ENCODE measurements at regions not wholly inside any gene's neighbourhood (a gene's known extent, or its start where the extent isn't known, plus 50 kb on each side); places are given as distances from the start of the nearest gene placed in this dataset.

GRCh38 chr2:106572541-106573450 lies 85.6 kb downstream of the CD8B2 start:
- Mint-ChIP-seq H3K9me3 (no peaks in the 10 kb centered on the region), H3K27ac (no peak overlapping the region), H3K27me3 (ENCODE audit: low read depth) (peaks cover 3% of the 10 kb centered on the region), H3K4me3 (no peak overlapping the region), H3K36me3 (ENCODE audit: low read depth) (no peaks in the 10 kb centered on the region), H3K4me1 (ENCODE audit: low read depth) (no peaks in the 10 kb centered on the region)
- no peak for DNase-seq (ENCODE audit: low spot score)

- Mint-ChIP-seq H3K27me3 (ENCODE audit: low read depth) (peaks cover 12% of the 10 kb centered on the region), H3K4me1 (ENCODE audit: low read depth) (no peaks in the 10 kb centered on the region), H3K36me3 (ENCODE audit: low read depth) (no peaks in the 10 kb centered on the region), H3K27ac (no peak overlapping the region), H3K9me3 (no peaks in the 10 kb centered on the region), H3K4me3 (no peak overlapping the region)
- DNase-seq (ENCODE audit: low spot score): no peak
These were observed 86.6 kb downstream of the CD8B2 start for GRCh38 chr2:106573773-106574172.

DNA sequence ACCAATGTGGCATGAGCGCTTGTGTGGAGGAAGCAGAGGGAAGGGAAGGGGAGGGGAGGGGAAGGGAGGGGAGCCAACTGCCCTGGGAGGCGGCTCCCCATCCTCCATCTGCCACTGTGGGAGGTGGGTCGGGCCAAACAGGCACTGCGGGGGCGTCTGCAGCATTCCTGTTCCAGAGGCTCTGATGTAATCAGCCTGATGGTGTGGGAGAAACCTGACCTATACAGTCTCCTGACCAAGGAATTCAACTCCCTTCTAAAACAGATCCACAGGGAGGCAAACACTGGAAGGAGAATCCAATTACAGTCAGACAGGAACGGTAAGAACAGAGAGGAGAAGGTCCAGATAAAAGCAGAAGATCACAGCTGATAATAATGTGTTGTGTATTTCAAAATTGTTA lies 88.8 kb downstream of the CD8B2 start:
- H3K9me3 Mint-ChIP-seq: no peaks in the 10 kb centered on the region
- no peaks in the 10 kb centered on the region for H3K4me1 Mint-ChIP-seq (ENCODE audit: low read depth)
- DNase-seq (ENCODE audit: low spot score): no peak
- H3K4me3 Mint-ChIP-seq: no peak overlapping the region
- H3K36me3 Mint-ChIP-seq (ENCODE audit: low read depth): no peaks in the 10 kb centered on the region
- H3K27ac Mint-ChIP-seq: no peak overlapping the region
- peaks cover 23% of the 10 kb centered on the region for H3K27me3 Mint-ChIP-seq (ENCODE audit: low read depth)

- H3K4me3 Mint-ChIP-seq: no peak overlapping the region
- peaks cover 5% of the 10 kb centered on the region for H3K4me1 Mint-ChIP-seq (ENCODE audit: low read depth)
- no peaks in the 10 kb centered on the region for H3K36me3 Mint-ChIP-seq (ENCODE audit: low read depth)
- no peak overlapping the region for H3K27ac Mint-ChIP-seq
- peaks cover 33% of the 10 kb centered on the region for H3K27me3 Mint-ChIP-seq (ENCODE audit: low read depth)
- H3K9me3 Mint-ChIP-seq: no peaks in the 10 kb centered on the region
- no peak for DNase-seq (ENCODE audit: low spot score)
These were observed 90.1 kb downstream of the CD8B2 start for GRCh38 chr2:106577255-106577651.

DNA sequence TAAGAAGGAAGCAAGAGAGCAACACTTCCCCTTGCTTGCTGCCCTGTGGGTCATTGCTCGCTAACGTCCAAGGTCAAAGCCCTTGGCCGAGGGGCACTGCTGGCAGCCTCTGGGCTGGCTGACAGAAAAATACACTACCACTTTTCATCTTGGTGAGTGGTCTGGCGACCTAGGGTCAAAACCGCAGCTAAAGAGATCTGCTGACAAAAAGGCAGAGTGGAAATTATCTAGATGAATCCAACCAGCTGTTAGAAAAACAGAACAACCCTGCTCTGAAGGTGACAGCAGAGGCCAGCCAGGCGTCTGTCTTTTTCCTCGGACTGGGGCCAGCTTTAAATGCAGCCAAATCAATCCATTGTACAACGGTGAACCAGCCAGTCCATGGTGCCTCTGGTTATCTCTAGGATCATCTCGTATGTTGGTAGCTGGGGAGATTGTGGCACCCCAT lies 92.6 kb downstream of the CD8B2 start:
- no peaks in the 10 kb centered on the region for H3K9me3 Mint-ChIP-seq
- peaks cover 37% of the 10 kb centered on the region for H3K27me3 Mint-ChIP-seq (ENCODE audit: low read depth)
- peaks cover 7% of the 10 kb centered on the region for H3K4me1 Mint-ChIP-seq (ENCODE audit: low read depth)
- H3K36me3 Mint-ChIP-seq (ENCODE audit: low read depth): no peaks in the 10 kb centered on the region
- H3K27ac Mint-ChIP-seq: no peak overlapping the region
- DNase-seq (ENCODE audit: low spot score): no peak
- no peak overlapping the region for H3K4me3 Mint-ChIP-seq

DNA sequence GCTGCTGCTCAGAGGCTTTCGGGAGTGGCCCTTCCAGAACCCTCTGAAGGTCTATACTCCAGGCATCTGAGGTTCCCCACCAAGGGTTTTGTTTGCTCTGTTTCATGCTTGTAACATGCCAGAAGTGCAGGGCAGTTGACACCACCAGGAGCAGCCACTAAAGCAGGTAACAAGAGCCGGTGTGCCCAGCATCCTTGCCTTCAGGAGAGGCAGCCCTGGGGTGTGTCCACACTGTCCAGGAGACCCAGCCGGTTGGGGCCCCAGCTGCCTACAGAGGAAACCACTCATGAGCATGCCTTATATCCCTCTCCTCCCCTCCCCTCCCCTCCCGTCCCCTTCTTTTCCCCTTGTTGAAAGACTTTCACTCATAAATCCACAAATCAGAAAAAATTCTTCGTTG lies 93.1 kb downstream of the CD8B2 start:
- Mint-ChIP-seq H3K27me3 (ENCODE audit: low read depth) (peaks cover 37% of the 10 kb centered on the region), H3K27ac (no peak overlapping the region), H3K4me1 (ENCODE audit: low read depth) (peaks cover 7% of the 10 kb centered on the region), H3K36me3 (ENCODE audit: low read depth) (no peaks in the 10 kb centered on the region), H3K9me3 (no peaks in the 10 kb centered on the region), H3K4me3 (no peak overlapping the region)
- no peak for DNase-seq (ENCODE audit: low spot score)

- no peak for DNase-seq (ENCODE audit: low spot score)
- Mint-ChIP-seq H3K27me3 (ENCODE audit: low read depth) (peaks cover 36% of the 10 kb centered on the region), H3K9me3 (no peaks in the 10 kb centered on the region), H3K4me3 (peak overlapping the region; percentile 89), H3K4me1 (ENCODE audit: low read depth) (peaks cover 7% of the 10 kb centered on the region), H3K27ac (no peak overlapping the region), H3K36me3 (ENCODE audit: low read depth) (no peaks in the 10 kb centered on the region)
These were observed 94.2 kb downstream of the CD8B2 start for GRCh38 chr2:106581328-106581727.

GRCh38 chr2:106581755-106582147 lies 94.6 kb downstream of the CD8B2 start:
- H3K36me3 Mint-ChIP-seq (ENCODE audit: low read depth): no peaks in the 10 kb centered on the region
- H3K27me3 Mint-ChIP-seq (ENCODE audit: low read depth): peaks cover 34% of the 10 kb centered on the region
- DNase-seq (ENCODE audit: low spot score): no peak
- H3K9me3 Mint-ChIP-seq: no peaks in the 10 kb centered on the region
- H3K27ac Mint-ChIP-seq: no peak overlapping the region
- peak overlapping the region; percentile 89 for H3K4me3 Mint-ChIP-seq
- peaks cover 7% of the 10 kb centered on the region for H3K4me1 Mint-ChIP-seq (ENCODE audit: low read depth)

GRCh38 chr2:106582148-106583143 lies 95.3 kb downstream of the CD8B2 start:
- Mint-ChIP-seq H3K36me3 (ENCODE audit: low read depth) (no peaks in the 10 kb centered on the region), H3K27ac (no peak overlapping the region), H3K4me3 (peak overlapping the region; percentile 89), H3K9me3 (no peaks in the 10 kb centered on the region), H3K27me3 (ENCODE audit: low read depth) (peaks cover 38% of the 10 kb centered on the region), H3K4me1 (ENCODE audit: low read depth) (peaks cover 10% of the 10 kb centered on the region)
- peak; percentile 32 for DNase-seq (ENCODE audit: low spot score)

DNA sequence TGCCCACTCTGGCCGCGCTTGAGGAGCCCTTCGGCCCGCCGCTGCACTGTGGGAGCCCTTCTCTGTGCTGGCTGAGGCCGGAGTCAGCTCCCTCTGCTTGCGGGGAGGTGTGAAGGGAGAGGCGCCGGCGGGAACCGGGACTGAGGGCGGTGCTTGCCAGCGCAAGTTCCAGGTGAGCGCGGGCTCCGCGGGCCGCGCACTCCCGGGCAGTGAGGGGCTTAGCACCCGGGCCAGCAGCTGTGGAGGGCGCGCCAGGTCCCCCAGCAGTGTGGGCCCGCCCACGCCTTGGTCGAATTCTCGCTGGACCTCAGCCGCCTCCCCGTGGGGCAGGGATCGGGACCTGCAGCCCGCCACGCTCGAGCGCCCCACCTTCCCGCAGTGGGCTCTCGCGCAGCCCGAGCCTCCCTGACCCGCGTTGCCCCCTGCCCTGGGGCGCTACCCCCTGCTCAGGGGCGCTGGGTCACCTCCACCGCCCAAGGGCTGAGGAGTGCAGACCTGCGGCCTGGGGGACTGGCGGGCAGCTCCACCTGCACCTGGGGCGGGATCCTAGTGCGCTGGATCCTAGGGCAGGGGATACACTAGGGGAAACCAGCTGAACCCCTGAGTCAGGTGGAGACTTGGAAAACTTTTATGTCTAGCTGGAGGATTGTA lies 97.3 kb downstream of the CD8B2 start:
- Mint-ChIP-seq H3K27me3 (ENCODE audit: low read depth) (peaks cover 25% of the 10 kb centered on the region), H3K27ac (no peak overlapping the region), H3K36me3 (ENCODE audit: low read depth) (no peaks in the 10 kb centered on the region), H3K4me3 (no peak overlapping the region), H3K9me3 (no peaks in the 10 kb centered on the region), H3K4me1 (ENCODE audit: low read depth) (peaks cover 10% of the 10 kb centered on the region)
- no peak for DNase-seq (ENCODE audit: low spot score)

DNA sequence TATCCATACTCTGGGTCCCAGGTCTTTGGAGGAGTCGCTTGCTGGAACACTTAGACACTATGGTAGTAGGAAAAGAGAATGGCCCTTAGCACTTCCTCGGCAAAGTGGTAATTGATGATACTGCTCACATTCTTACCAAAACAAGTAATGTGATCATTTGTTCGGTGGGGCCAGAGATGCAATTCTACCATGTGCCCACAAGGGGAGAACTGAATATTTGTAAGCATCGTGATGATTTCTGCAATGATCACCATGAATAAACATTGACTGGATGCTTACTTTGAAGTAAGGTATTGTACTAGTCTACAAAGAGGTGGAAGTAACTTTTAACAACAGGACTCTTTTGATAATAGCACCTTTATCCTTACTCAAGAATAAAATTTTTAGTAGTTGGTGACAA lies 109.7 kb downstream of the CD8B2 start:
- H3K27me3 Mint-ChIP-seq (ENCODE audit: low read depth): peaks cover 12% of the 10 kb centered on the region
- H3K9me3 Mint-ChIP-seq: no peaks in the 10 kb centered on the region
- no peak for DNase-seq (ENCODE audit: low spot score)
- no peak overlapping the region for H3K27ac Mint-ChIP-seq
- no peak overlapping the region for H3K4me3 Mint-ChIP-seq
- H3K36me3 Mint-ChIP-seq (ENCODE audit: low read depth): no peaks in the 10 kb centered on the region
- H3K4me1 Mint-ChIP-seq (ENCODE audit: low read depth): no peaks in the 10 kb centered on the region

- no peaks in the 10 kb centered on the region for H3K9me3 Mint-ChIP-seq
- H3K27me3 Mint-ChIP-seq (ENCODE audit: low read depth): peaks cover 9% of the 10 kb centered on the region
- H3K4me3 Mint-ChIP-seq: no peak overlapping the region
- H3K27ac Mint-ChIP-seq: no peak overlapping the region
- H3K36me3 Mint-ChIP-seq (ENCODE audit: low read depth): no peaks in the 10 kb centered on the region
- no peaks in the 10 kb centered on the region for H3K4me1 Mint-ChIP-seq (ENCODE audit: low read depth)
- DNase-seq (ENCODE audit: low spot score): no peak
These were observed 112.4 kb downstream of the CD8B2 start for GRCh38 chr2:106599540-106599939.

- Mint-ChIP-seq H3K36me3 (ENCODE audit: low read depth) (no peaks in the 10 kb centered on the region), H3K4me3 (no peak overlapping the region), H3K27ac (no peak overlapping the region), H3K27me3 (ENCODE audit: low read depth) (peaks cover 4% of the 10 kb centered on the region), H3K4me1 (ENCODE audit: low read depth) (no peaks in the 10 kb centered on the region), H3K9me3 (no peaks in the 10 kb centered on the region)
- no peak for DNase-seq (ENCODE audit: low spot score)
These were observed 114.9 kb downstream of the CD8B2 start for GRCh38 chr2:106602042-106602441.
